GM19372 (cell line): ENCODE measurements at regions not wholly inside any gene's neighbourhood (a gene's known extent, or its start where the extent isn't known, plus 50 kb on each side); places are given as distances from the start of the nearest gene placed in this dataset.
"Not testable (repeated sequence)": the region's sequence is repeated elsewhere in the genome, so short reads cannot be mapped to it uniquely, and the experiment has no call there.

Source experiments
- ATAC-seq: cut with Tn5 transposase; IDR thresholded peaks from one replicate; pipeline ENCODE4 v1.9.1; 2021; ENCODE audit warnings: mild to moderate bottlenecking, low read depth, moderate library complexity; ENCODE audit not compliant: unreplicated experiment

DNA sequence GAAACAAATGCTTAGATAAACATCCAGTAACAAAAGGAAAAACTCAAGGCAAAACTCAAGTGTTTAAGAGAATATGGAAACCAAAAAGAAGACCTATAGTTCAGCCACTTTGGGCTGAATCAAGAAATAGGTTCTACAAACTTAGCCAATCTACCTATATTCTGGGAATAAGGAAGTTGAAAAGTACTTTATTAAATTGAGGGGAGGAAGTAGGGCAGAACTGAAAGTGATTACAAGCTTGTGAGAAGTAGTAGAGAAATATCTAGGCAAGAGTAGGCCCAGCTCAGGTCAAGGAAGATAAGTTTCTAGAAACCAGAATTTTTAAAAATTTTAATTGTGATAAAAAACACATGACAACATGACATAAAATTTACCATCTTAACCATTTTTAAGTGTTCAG is 384.8 kb upstream of the PCSK5 start:
- no peak for ATAC-seq

DNA sequence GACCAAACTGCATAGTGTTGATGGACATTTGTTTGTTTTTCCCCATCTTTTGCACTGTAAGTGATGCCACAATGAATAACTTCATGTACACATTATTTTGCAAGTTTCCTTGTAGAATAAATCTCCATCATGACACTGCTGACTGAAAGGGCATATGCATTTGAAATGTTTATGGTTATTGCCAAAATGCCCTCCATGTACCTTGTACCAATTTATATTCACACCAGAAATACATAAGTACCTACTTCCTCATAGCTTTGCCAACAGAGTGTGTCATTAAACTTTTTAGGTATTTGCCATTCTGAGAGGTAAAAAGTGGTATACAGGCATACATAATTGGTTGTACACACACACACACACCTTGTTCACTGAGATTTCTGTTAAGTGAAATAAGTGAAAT is 361.0 kb upstream of the PCSK5 start:
- ATAC-seq, result no peak

- no peak for ATAC-seq
Observed at GRCh38 chr9:75531588-75531987, 358.9 kb upstream of the PCSK5 start.

DNA sequence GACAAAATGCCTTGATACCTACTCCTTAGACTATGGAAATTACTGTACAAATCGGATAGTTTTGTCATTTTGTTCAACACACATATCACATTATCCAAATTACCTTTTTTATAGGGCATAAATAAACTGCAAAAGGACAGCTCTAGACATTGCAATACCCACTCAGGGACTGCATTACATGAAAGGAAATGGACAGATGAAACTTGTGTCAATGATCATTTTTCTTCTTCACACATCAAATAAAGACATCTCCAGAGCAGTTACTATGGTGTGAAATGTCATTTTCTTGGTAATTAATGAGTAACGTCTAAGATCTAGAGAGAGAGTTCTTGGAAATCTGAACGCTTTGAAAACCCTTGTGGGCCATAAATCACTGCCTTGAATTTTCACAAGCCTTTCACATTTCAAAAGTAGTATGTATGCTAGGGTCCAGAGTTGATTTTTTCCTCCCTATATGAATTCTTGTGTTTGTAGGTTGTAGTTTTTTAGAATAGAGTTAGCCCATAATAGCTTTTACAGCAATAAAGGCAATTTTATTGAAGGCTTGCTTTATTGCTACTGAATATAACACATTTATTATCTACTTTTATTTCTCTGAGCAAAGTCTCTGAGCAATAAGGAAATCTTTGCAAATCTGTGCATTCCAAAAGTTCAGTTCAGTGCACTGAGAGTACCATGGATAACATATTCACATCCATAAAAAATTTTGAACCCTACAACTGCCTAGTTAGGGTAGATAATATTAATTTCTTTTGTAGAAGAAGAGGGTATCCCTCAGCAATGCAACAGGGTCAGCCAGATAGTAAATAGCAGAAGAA is 358.0 kb upstream of the PCSK5 start:
- ATAC-seq, result no peak

DNA sequence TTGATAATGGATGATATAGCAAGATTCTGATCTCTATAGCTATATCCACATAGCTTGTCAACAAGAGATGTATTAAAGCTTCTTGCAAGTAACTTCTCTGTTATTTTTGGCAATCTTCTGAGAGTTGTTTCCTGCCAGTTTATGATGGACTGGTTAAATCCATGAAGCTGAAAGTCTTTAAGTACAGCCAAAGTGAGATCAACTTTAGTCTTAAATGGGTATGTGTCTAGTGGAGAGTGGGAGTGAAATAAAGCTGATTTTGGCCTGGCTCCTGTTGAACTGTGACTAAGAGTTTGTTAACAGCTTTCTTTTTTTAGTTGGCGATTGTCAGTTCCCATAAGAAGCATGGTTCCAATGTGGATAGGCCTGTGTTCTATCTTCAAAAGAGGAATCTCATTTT is 350.9 kb upstream of the PCSK5 start:
- no peak for ATAC-seq

GRCh38 chr9:75540185-75540584 is 350.3 kb upstream of the PCSK5 start:
- ATAC-seq, result no peak

GRCh38 chr9:75541734-75542133 is 348.7 kb upstream of the PCSK5 start:
- ATAC-seq, result no peak

GRCh38 chr9:75544815-75545214 is 345.7 kb upstream of the PCSK5 start:
- no peak for ATAC-seq

GRCh38 chr9:75545287-75545686 is 345.2 kb upstream of the PCSK5 start:
- no peak for ATAC-seq

DNA sequence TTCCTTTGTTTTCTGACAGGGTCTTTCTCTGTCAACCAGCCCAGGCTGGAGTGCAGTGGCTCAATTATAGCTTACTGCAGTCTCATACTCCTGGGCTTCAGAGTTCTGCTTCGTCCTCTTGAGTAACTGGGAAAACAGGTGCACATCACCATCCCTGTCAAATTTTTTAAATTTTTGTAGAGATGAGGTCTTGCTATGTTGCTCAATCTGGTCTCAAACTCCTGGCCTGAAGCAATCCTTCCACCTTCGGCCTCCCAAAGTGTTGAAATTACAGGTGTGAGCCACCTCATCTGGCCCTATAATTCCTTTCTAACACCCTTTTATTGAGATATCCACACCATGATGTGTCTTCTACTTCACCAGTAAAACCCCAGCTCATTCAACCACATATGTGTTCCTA is 341.6 kb upstream of the PCSK5 start:
- ATAC-seq, result no peak

- ATAC-seq, result no peak
Observed at GRCh38 chr9:75551861-75552260, 338.6 kb upstream of the PCSK5 start.

DNA sequence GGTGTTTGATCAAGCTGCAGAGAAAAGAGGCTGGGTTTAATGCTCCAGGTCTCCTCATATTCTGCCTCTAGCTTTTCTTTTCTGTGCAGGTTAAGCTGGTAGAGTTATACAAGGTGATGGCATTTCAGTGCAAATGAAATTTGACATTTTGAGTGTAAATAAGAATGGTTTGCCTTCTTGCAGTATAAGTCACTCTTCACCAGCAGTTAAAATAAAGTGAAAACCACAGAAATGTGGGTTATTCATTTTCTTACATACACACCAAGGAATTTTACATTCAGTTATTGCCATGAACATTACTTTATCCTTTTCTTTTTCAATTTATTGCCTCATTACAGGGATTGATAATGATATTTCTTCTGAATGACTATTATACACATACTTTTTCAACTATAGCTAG is 337.5 kb upstream of the PCSK5 start:
- no peak for ATAC-seq

GRCh38 chr9:75566813-75567212 is 323.7 kb upstream of the PCSK5 start:
- ATAC-seq, result not testable (repeated sequence)

DNA sequence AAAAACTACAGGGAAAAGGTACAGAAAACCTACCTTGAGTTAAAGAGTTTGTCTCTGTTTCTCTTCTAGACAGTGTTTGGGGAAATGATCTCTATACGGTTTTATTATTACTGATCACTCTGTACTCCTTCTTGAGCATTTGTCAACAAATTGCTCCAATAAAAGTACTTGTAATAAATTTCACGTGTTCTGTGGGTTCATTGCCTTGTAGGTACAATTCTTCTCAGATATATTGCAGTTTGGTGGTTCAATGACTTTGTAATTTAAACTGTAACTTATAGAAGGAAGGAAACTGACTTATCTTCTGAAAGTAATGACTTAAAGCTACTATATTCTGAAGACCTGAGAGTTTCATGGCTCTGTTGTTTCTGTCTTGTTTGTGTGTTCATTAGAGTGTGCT is 319.9 kb upstream of the PCSK5 start:
- ATAC-seq, result no peak

GRCh38 chr9:75574569-75574968 is 315.9 kb upstream of the PCSK5 start:
- no peak for ATAC-seq

- no peak for ATAC-seq
Observed at GRCh38 chr9:75582870-75583269, 307.6 kb upstream of the PCSK5 start.

DNA sequence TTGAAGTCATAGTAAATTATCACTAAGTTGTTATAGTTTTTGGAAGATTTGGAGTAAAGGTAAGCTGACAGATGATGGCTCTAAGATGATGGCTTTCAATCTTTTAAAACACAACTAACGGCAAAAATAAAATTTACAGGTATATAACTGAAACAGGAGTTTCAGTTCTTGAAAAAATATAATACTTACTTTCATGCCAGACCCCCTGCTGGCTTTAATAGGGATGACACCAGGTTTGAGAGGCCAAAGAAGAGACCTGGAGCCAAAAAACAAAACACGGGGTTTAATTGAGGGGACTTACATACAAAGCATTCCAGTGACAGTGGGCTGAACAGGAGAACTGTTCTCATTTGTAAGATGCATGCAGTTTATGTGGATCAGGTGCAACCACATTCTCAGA is 301.7 kb upstream of the PCSK5 start:
- ATAC-seq, result no peak

GRCh38 chr9:75589497-75589896 is 301.0 kb upstream of the PCSK5 start:
- ATAC-seq, result no peak

GRCh38 chr9:75591972-75592371 is 298.5 kb upstream of the PCSK5 start:
- ATAC-seq, result no peak

DNA sequence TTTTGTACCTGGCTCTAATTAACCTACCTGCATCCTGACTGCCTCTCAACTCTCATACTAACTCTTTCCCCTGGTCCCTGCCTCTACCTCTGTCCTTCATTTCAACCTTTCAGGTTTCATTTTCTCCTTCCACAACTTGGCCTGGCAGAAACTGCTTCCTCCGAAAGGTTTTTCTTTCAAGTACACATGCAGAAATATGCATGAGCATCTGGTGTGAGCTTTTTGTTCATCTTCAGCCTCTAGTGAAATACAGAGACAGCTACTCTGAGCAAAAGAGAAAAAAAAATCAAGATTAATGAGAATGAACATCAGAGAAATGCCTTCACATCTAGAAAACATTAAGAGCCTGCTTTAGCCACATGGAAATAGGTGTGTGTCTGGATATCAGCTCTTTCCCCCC is 297.9 kb upstream of the PCSK5 start:
- no peak for ATAC-seq

DNA sequence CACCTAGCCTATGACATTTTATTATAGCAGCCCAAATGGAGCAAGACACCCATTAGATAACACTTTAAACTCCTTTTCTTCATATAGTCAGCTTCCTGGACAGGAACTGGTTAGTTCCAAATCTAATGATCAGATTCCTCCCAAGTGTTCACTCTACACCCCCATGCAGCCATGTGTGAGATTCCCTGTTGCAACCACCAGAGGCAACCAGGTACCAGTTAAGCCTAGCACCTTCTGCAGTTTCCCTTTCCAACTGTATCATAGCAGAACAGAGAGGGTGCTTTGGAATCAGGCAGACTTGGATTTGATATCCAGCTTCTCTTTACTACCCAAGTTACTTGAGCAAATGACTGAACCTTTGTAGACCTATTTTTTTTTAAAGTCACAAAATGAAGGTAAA is 296.6 kb upstream of the PCSK5 start:
- ATAC-seq, result no peak

DNA sequence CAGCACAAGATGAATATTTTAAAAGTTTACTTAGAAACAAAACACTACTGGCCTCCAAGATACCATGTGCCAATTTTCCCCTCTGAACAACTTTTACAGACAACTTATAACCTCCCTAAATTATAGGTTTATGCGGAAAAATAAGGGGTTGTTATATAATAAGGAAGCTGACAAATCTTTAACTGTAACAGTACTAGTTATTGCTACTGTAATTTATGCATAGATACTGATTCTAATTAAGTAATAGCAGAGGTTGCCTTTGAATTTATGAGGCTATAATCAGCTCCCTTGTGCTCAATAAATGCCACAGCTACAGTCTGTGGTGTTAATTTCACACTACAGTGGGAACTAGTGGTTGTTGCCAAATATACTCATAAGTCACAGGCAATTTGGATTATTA is 291.3 kb upstream of the PCSK5 start:
- no peak for ATAC-seq

- no peak for ATAC-seq
Observed at GRCh38 chr9:75601280-75601679, 289.2 kb upstream of the PCSK5 start.
